Activated CD8-positive, alpha-beta T cell treated with anti-CD3 and anti-CD28 coated beads for 36 hours (primary cell): ENCODE measurements at regions not wholly inside any gene's neighbourhood (a gene's known extent, or its start where the extent isn't known, plus 50 kb on each side); places are given as distances from the start of the nearest gene placed in this dataset.

ENCODE experiments used
- ATAC-seq: fragments of 200-7000 bp; cut with Tn5 transposase; one replicate; pipeline ENCODE4 v1.10.0; 2021; ENCODE audit warnings: mild to moderate bottlenecking, moderate library complexity
- CTCF ChIA-PET: fragments of 350-600 bp; sonication (Branson Sonifier 250); formaldehyde crosslinking; loops from one replicate; lab custom pipeline; 2021; ENCODE audit warnings: antibody characterized with exemption; lab: Charles Lee
- POLR2A ChIA-PET: fragments of 350-600 bp; sonication (Branson Sonifier 250); formaldehyde crosslinking; loops from one replicate; lab custom pipeline; 2021; ENCODE audit warnings: antibody characterized with exemption; lab: Charles Lee
- DNase-seq: peaks from one replicate; pipeline ENCODE4 v3.0.0-alpha.2; 2020
- H3K27ac Mint-ChIP-seq: one replicate; pipeline ENCODE4 v1.8.0; 2021; ENCODE audit warnings: mild to moderate bottlenecking, mixed read lengths
- H3K27me3 Mint-ChIP-seq: one replicate; pipeline ENCODE4 v1.8.0; 2021; ENCODE audit warnings: mixed read lengths
- H3K36me3 Mint-ChIP-seq: one replicate; pipeline ENCODE4 v1.8.0; 2021; ENCODE audit warnings: low read depth, mixed read lengths
- H3K4me1 Mint-ChIP-seq: one replicate; pipeline ENCODE4 v1.8.0; 2021; ENCODE audit warnings: low read depth, mixed read lengths
- H3K4me3 Mint-ChIP-seq: one replicate; pipeline ENCODE4 v1.8.0; 2021; ENCODE audit warnings: mild to moderate bottlenecking, moderate library complexity, mixed read lengths
- H3K9me3 Mint-ChIP-seq: one replicate; pipeline ENCODE4 v1.8.0; 2021; ENCODE audit warnings: mixed read lengths
- CTCF ChIP-seq: fragments of 200-600 bp; IDR thresholded peaks from one replicate; pipeline ENCODE4 v1.8.0; 2022; ENCODE audit warnings: antibody characterized with exemption, mild to moderate bottlenecking
- intact Hi-C: fragments of 100-400 bp; cut with micrococcal nuclease; formaldehyde crosslinking; loops from one replicate; pipeline ENCODE4 v1.10.0; 2022

- no peak overlapping the region for H3K27ac Mint-ChIP-seq
- no peaks in the 10 kb centered on the region for H3K36me3 Mint-ChIP-seq
- peaks cover 1% of the 10 kb centered on the region for H3K27me3 Mint-ChIP-seq
- intact Hi-C loops = no loop called here
- DNase-seq = no peak
- H3K4me3 Mint-ChIP-seq = no peak overlapping the region
- POLR2A ChIA-PET = interaction anchor here (0.6 kb wide), 1 partner anchor 1616 kb away, joined by 3 read pairs; no protein-coding TSS in a partner anchor
- no peak for TF ChIP-seq CTCF
- no peaks in the 10 kb centered on the region for H3K9me3 Mint-ChIP-seq
- ATAC-seq = no peak
- CTCF ChIA-PET = interaction anchor here (1.8 kb wide), 1 partner anchor 11 kb away, joined by 4 read pairs; no protein-coding TSS in a partner anchor
- no peaks in the 10 kb centered on the region for H3K4me1 Mint-ChIP-seq
These were observed 691.7 kb upstream of the CBLB start for GRCh38 chr3:106560451-106560966.

- ChIA-PET CTCF (no interaction called here), POLR2A (no interaction called here)
- H3K9me3 Mint-ChIP-seq = no peaks in the 10 kb centered on the region
- no peak overlapping the region for H3K4me3 Mint-ChIP-seq
- no peaks in the 10 kb centered on the region for H3K36me3 Mint-ChIP-seq
- DNase-seq = peak; percentile 20
- TF ChIP-seq CTCF = no peak
- peak; percentile 60 for ATAC-seq
- H3K27ac Mint-ChIP-seq = no peak overlapping the region
- H3K4me1 Mint-ChIP-seq = peaks cover 5% of the 10 kb centered on the region
- intact Hi-C loops = no loop called here
- peaks cover 1% of the 10 kb centered on the region for H3K27me3 Mint-ChIP-seq
These were observed 697.5 kb upstream of the CBLB start for GRCh38 chr3:106566277-106566676.

- intact Hi-C loops = no loop called here
- H3K9me3 Mint-ChIP-seq = no peaks in the 10 kb centered on the region
- H3K36me3 Mint-ChIP-seq = no peaks in the 10 kb centered on the region
- no peak for TF ChIP-seq CTCF
- CTCF ChIA-PET = no interaction called here
- peaks cover 5% of the 10 kb centered on the region for H3K4me1 Mint-ChIP-seq
- no peak overlapping the region for H3K4me3 Mint-ChIP-seq
- H3K27ac Mint-ChIP-seq = no peak overlapping the region
- DNase-seq (no peak), ATAC-seq (no peak)
- H3K27me3 Mint-ChIP-seq = no peaks in the 10 kb centered on the region
- POLR2A ChIA-PET = no interaction called here
These were observed 701.6 kb upstream of the CBLB start for GRCh38 chr3:106570426-106570825.

- H3K27ac Mint-ChIP-seq = no peak overlapping the region
- H3K36me3 Mint-ChIP-seq = no peaks in the 10 kb centered on the region
- ATAC-seq = no peak
- intact Hi-C loops = no loop called here
- H3K4me3 Mint-ChIP-seq = no peak overlapping the region
- H3K27me3 Mint-ChIP-seq = no peaks in the 10 kb centered on the region
- TF ChIP-seq CTCF = no peak
- no peak for DNase-seq
- ChIA-PET CTCF (no interaction called here), POLR2A (no interaction called here)
- H3K9me3 Mint-ChIP-seq = no peaks in the 10 kb centered on the region
- no peaks in the 10 kb centered on the region for H3K4me1 Mint-ChIP-seq
These were observed 704.8 kb upstream of the CBLB start for GRCh38 chr3:106573605-106574004.

GRCh38 chr3:106575029-106575428 lies 706.2 kb upstream of the CBLB start:
- ATAC-seq (no peak), DNase-seq (no peak)
- POLR2A ChIA-PET = no interaction called here
- CTCF ChIA-PET = interaction anchor here (1.4 to 1.5 kb wide), 3 partner anchors 10 to 34 kb away, joined by 4 read pairs; no protein-coding TSS in a partner anchor
- H3K36me3 Mint-ChIP-seq = no peaks in the 10 kb centered on the region
- no peak for TF ChIP-seq CTCF
- H3K27me3 Mint-ChIP-seq = no peaks in the 10 kb centered on the region
- H3K27ac Mint-ChIP-seq = no peak overlapping the region
- intact Hi-C loops = no loop called here
- H3K4me1 Mint-ChIP-seq = no peaks in the 10 kb centered on the region
- no peak overlapping the region for H3K4me3 Mint-ChIP-seq
- no peaks in the 10 kb centered on the region for H3K9me3 Mint-ChIP-seq
